SKM-1 (cell line): ENCODE measurements at regions not wholly inside any gene's neighbourhood (a gene's known extent, or its start where the extent isn't known, plus 50 kb on each side); places are given as distances from the start of the nearest gene placed in this dataset.

Experiments
- DNase-seq: peaks from one replicate; lab custom pipeline; 2025; ENCODE audit not compliant: unreplicated experiment; lab: John Stamatoyannopoulos, UW

DNA sequence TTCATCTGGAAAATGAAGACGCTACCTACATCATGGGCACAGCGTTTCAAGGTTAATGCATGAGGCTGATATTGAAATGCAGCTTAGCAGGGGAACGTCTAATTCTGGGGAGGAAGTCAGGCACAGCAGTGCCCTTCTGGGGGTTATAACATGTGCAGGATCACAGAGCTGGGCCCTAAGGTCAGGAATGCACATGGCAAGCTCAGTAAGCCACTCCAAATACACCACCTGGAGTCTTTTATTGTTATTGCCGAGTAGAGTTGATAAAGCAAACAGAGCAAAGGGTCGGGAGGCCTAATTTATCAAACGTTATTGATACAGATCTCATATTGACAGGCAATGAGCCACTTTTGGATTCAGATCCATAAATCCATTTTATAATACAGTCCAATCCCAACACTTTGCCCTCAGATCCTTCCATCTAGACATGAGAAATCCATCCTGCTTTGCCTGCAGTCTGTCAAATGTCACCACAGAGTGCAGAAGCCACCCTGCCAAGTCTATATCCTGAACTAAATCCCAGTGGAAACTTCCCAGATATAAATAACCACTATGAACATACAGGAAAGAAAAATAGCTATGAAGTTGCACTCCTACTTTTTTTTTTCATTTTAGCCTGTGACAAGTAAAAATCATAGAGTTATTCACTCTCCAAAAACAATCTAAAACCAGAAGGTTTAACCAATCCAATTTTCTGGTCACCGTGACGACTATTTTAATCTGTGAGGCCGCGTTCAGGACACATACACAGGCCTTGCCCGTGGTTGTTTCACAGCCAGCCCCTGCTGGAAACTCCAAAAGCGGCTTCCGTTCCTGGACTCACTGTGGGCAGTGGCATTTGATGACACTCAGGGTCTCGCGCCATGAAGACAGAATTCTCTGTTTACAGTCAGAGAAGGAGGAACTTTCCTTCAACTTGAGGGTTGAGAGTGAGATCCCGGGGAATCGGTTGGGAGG, 335.4 kb downstream of the DHX15 start:
- no peak for DNase-seq

DNA sequence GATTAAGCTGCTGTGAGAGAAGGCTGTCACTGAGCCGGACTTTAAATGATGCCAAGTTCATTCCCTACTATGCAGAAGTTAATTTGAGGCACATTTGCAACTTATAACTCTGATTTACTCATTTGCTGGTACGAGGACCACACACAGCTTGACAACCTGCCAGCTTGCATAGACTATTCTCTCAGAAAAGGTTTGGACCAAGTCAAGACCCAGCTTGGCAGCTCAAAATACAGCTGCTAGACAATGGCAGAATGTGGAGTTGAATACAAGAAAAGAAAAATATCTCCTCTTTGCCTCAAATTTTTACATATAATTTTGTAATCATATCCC, 338.9 kb downstream of the DHX15 start:
- no peak for DNase-seq

DNA sequence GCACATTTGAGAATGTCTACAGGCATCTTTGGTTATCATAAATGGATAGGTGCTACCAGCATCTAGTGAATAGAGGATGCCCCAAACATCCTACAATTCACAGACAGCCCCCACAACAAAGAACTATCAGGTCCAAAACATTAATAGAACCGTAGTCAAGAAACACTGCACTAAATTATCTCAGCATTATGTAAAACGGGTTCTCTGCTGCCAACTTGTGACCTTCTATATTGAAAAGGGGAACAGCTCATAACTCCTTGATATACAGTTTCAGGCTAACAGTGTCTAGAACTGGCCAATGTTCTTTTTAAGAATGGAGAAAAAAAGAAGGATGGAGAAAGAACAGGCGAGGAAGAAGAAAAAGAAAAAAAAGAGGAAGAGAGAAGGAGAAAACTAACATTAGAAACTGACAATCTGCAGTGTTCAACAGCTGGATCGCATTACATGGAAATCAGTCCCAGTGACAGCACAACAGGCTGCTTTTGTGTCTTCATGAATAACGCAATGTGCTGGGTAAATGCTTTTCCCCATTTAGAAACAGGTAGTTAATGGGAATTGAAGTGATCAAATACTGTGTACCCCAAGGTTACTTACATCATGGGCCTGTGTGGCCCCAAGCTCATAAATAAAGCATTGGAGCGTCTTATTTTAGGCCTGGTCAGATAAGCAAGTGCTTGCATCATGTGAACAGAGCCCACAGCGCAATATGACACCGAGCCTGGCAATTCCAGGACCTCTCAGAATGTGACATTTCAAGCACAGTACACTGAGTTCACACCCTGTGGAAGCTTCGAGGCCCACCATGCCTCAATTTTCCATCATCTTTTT, 339.5 kb downstream of the DHX15 start:
- no peak for DNase-seq

GRCh38 chr4:24243641-24244040, 340.7 kb downstream of the DHX15 start:
- DNase-seq = no peak

GRCh38 chr4:24241511-24241910, 342.8 kb downstream of the DHX15 start:
- DNase-seq = no peak

DNA sequence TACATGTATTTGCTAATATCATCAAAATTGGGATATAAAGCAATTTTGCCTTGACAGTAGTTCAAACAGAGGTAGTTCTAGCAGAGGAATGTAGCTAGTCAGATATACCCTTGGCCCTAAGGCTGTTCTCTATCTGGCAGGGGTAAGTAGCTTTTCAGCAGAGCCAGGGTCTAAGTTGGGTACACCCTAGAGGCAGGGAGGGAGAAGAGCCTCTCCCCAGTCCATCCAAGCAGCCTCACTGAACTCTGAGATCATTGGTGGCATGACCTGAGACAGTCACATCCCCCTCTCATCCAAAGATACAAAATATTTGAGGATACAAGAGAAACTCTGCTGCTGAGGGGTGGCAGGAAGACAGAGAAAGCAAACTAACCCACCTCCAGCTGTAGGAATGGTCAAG, 343.7 kb downstream of the DHX15 start:
- DNase-seq = no peak

DNA sequence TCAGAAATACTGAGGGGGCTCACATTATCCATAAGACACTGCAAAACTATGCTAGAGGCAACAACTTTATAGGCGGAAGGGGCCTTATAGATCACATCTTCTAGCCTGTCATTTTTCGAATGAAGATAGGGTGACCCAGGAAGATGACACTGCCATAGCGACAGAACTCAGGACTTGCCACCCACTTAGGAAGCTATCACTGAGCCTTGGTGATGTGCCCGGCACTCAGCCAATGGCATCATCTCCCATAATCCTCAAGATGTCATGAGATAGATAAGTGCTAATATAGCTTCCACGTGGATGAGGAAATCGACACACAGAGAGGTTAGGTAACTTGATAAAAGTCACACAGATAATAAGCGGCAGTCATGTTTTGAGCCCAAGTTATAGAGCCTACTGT, 346.6 kb downstream of the DHX15 start:
- no peak for DNase-seq

GRCh38 chr4:24236532-24236931, 346.7 kb upstream of the PPARGC1A start:
- no peak for DNase-seq

GRCh38 chr4:24236120-24236519, 346.3 kb upstream of the PPARGC1A start:
- no peak for DNase-seq

GRCh38 chr4:24235618-24236017, 345.8 kb upstream of the PPARGC1A start:
- no peak for DNase-seq

DNA sequence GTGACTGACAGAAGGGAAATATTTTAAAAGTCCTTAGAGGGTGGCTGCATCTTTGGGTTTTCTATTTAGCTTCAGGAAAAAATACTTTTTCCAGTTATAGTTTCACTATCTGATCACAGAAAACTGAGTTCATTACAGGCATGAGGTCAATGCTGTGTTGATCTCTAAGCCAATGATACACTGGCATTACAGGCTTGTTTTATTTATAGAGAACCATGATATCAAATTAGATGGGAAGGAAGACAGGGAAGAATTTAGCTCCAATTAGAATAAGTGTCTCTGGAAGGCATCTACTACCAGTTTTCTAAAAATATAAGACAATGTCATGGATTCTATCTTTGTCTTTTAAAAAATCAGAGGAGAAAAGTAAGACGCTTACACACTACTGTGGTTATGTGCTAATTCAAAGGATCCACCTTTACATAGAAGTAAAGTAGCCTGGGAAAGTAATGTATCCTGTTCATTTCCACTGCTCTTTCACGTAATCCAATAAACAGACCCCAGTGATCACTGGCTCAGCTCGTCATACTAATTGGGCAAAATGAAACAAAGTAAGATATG, 344.5 kb upstream of the PPARGC1A start:
- no peak for DNase-seq

- no peak for DNase-seq
Measured at GRCh38 chr4:24230955-24231354, 341.1 kb upstream of the PPARGC1A start.

GRCh38 chr4:24229978-24230377, 340.1 kb upstream of the PPARGC1A start:
- DNase-seq = no peak

DNA sequence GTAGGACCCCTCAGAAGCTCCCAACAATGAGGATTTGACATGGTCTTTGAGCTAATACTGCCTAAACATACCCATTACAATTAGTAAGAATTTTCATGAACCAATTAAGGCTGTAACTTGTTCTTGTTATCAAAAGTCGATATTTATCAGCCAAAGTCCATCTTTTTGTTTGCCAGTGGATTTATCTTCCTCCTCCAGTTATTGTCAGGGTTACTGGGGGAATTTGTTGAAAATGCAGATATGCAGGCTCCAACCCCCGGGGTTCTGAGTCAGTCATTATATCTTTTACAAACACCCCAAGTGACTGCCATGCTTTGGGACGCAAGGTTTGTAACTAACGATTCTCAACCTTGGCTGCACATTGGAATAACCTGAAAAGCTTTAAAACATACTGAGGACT, 338.8 kb upstream of the PPARGC1A start:
- no peak for DNase-seq

DNA sequence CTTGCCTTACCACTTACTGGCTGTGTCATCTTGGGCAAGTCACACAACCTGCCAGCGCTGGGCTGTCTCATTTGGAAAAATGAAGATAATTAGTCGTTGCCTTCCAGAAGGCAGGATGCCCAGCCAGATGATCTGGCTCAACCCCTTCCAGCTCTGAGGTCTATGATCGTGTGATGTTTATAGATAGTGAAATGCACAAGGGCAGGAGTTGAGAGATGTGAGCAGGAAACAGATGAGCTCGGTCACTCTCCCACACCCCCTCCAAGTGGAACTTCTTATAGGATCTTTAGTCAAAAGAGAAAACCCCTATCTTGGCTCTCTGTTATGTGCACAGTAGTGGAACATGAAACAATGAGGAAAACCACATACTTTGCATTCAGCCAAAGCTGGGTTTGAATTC, 336.8 kb upstream of the PPARGC1A start:
- no peak for DNase-seq

DNA sequence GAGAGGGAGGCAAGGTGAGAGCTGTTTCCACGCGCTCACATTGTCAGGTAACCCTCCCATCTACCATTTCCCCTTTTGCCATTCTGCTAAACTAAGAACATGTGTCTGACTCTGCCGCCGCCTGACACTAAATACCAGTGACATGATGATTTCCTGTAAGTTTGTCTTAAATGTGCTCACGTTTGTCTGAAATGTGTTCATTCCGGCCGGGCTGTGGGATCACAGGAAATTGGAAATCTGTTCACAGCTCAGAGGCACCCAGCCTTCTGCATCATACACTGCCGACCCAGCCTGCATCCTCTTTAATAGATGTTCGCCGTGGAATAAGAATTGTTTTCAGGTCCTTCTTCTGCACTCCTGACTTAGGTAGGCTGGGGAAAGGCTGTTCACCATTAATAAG, 336.2 kb upstream of the PPARGC1A start:
- DNase-seq = no peak

DNA sequence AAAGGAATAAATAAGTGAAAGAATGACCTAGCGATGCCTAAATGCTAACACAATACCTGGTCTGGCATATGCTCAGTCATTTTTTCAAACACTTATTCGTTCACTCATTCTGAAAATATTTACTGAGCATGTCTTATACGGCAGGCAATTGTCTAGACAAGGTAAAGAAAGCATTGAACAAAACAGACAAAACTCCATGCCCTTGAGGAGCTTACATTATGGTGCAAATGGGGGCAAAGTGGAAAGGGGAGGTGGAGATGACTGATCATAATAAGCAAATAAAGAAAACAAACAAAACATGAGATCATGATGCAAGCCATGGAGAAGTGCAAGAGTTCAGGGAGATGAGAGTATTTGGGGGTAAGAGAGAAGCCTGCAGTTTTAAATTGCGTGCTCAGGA, 334.6 kb upstream of the PPARGC1A start:
- DNase-seq = no peak

DNA sequence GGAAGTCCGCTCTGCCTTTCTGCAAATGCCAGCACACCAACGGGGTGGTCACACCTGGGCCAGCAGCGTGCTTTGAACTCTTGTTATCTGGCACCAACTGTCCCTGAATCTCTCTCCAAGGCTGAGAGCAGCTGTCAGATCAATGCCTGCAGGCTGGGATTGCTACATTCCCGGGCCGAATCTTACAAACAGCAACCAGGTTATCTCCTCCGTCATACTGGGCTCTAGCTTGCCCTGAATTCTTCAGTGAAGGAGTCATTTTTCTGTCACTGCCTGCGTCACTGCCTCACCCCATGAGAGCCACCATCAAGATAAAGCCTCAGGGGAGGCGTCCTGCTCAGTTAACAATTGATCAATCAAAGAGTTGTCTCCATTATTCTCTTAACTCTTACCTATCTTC, 329.4 kb upstream of the PPARGC1A start:
- no peak for DNase-seq

DNA sequence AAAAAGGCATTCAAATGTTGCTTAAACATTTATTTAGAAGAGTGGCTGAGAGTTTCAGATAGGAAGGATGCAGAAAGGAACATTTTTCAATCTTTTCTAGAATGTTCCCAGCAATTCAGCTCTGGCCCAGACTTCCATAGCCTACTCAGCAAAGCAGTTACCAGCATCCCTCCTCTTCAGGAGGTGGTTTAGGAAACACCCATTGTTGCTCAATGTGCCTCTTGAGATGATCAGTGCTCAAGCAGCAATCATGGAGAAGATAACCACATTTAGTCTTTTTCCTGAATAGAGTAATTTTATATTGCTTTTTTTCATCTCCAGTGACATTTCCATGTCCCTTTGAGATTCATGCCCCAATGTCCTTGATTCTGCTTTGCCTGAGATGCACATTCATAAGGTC, 328.7 kb upstream of the PPARGC1A start:
- no peak for DNase-seq

DNA sequence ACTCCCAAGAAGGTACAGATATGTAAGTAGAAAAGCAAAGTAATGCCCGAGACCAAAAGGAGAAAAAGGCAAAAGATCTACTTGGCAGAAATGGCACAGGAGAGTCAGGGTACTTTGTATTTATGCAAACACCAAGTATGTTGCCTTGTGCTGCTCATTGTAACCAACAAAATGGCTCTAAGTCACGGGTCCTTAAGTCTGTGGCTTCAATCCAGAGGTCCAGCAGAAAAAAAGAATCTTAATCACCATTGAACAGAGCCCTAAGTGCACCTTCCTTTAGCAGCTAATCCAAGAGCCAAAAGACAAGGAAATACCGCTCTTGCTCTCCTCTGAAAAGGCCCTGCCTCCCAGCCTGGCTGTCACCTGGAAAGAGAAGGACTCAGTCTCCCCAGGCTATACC, 324.9 kb upstream of the PPARGC1A start:
- no peak for DNase-seq

- DNase-seq = no peak
Measured at GRCh38 chr4:24213961-24214360, 324.1 kb upstream of the PPARGC1A start.

GRCh38 chr4:24212642-24213041, 322.8 kb upstream of the PPARGC1A start:
- no peak for DNase-seq
